DND-41 (cell line): ENCODE measurements at regions not wholly inside any gene's neighbourhood (a gene's known extent, or its start where the extent isn't known, plus 50 kb on each side); places are given as distances from the start of the nearest gene placed in this dataset.
"Not testable (repeated sequence)": the region's sequence is repeated elsewhere in the genome, so short reads cannot be mapped to it uniquely, and the experiment has no call there.

ENCODE experiments used
- ATAC-seq: fragments of 200-7000 bp; cut with Tn5 transposase; 3 replicates; pipeline ENCODE4 v1.9.1; 2021; ENCODE audit warnings: low read depth; ENCODE audit not compliant: insufficient read depth
- DNase-seq: peaks from one replicate; pipeline ENCODE4 v3.0.0-alpha.2; 2020
- H2AFZ ChIP-seq: 2 replicates; pipeline ENCODE4 v1.6.0; 2012; ENCODE audit warnings: low read depth, low read length
- H3K27ac ChIP-seq: 2 replicates; pipeline ENCODE4 v1.5.1; 2012; ENCODE audit warnings: low read length, inconsistent platforms
- H3K27me3 ChIP-seq: fragments of 200-600 bp; sonication (generic); 2 replicates; pipeline ENCODE4 v1.6.0; 2012; ENCODE audit warnings: low read length, mild to moderate bottlenecking, inconsistent platforms; ENCODE audit not compliant: insufficient read depth, poor library complexity
- H3K36me3 ChIP-seq: 2 replicates; pipeline ENCODE4 v1.5.1; 2012; ENCODE audit warnings: low read length, inconsistent platforms; ENCODE audit not compliant: insufficient read depth
- H3K4me1 ChIP-seq: 2 replicates; pipeline ENCODE4 v1.5.1; 2012; ENCODE audit warnings: mild to moderate bottlenecking, low read length; ENCODE audit not compliant: insufficient read depth
- H3K4me2 ChIP-seq: 2 replicates; pipeline ENCODE4 v1.6.0; 2012; ENCODE audit warnings: mild to moderate bottlenecking, moderate library complexity, low read length, inconsistent platforms; ENCODE audit not compliant: insufficient read depth
- H3K4me3 ChIP-seq, 2 experiments: fragments of 200-600 bp in 1 of 2; shearing (Covaris generic) in 1 of 2; 2 replicates each; pipeline ENCODE4 v1.5.1; 2012 to 2016; ENCODE audit warnings: inconsistent platforms in 2 of 2, low read length in 2 of 2, mild to moderate bottlenecking in 2 of 2, low read depth in 1 of 2, moderate library complexity in 1 of 2
- H3K79me2 ChIP-seq: 2 replicates; pipeline ENCODE4 v1.6.0; 2012; ENCODE audit warnings: low read length, inconsistent platforms; ENCODE audit not compliant: insufficient read depth
- H3K9ac ChIP-seq: 2 replicates; pipeline ENCODE4 v1.6.0; 2012; ENCODE audit warnings: low read depth, mild to moderate bottlenecking, inconsistent platforms, low read length, moderate library complexity
- H3K9me3 ChIP-seq: 2 replicates; pipeline ENCODE4 v1.5.1; 2012; ENCODE audit warnings: low read length, moderate library complexity, mild to moderate bottlenecking, inconsistent platforms; ENCODE audit not compliant: insufficient read depth, severe bottlenecking
- H4K20me1 ChIP-seq: 2 replicates; pipeline ENCODE4 v1.6.0; 2012; ENCODE audit warnings: low read length; ENCODE audit not compliant: insufficient read depth
- CTCF ChIP-seq: IDR thresholded peaks from 2 replicates; pipeline ENCODE4 v1.5.1; 2012; ENCODE audit warnings: borderline replicate concordance, low read length, moderate library complexity, mild to moderate bottlenecking; ENCODE audit not compliant: poor library complexity, severe bottlenecking; ENCODE audit errors: extremely low read depth
- EZH2 ChIP-seq: IDR thresholded peaks from 3 replicates; pipeline ENCODE4 v1.6.1; 2012; ENCODE audit warnings: borderline replicate concordance, low read depth, mild to moderate bottlenecking, moderate library complexity, low read length, inconsistent platforms; ENCODE audit not compliant: severe bottlenecking

GRCh38 chr16:54991525-54991924, 60.9 kb downstream of the IRX5 start:
- ATAC-seq, result no peak

DNA sequence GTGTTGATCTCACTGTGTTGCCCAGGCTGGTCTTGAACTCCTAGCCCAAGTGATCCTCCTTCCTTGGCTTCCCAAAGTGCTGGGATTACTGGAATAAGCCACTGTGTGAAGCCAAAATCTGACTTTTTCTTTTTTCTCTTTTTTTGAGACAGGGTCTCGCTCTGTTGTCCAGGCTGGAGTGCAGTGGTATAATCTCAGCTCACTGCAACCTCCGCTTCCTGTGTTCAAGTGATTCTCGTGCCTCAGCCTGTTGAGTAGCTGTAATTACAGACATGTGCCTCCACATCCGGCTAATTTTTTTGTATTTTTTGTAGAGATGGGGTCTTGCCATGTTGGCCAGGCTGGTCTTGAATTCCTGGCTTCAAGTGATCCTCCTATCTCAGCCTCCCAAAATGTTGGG, 61.3 kb downstream of the IRX5 start:
- not testable (repeated sequence) for H4K20me1 ChIP-seq

More at GRCh38 chr16:54991525-54991924, 60.9 kb downstream of the IRX5 start:
- DNase-seq, result no peak
- peaks cover 2% of the 10 kb centered on the region for H3K27me3 ChIP-seq
- no peaks in the 10 kb centered on the region for H4K20me1 ChIP-seq
- H3K79me2 ChIP-seq, result no peaks in the 10 kb centered on the region
- no peaks in the 10 kb centered on the region for H3K9me3 ChIP-seq
- no peak for TF ChIP-seq EZH2
- no peak for TF ChIP-seq CTCF
- H3K4me3 ChIP-seq, result no peak overlapping the region
- H3K4me2 ChIP-seq, result no peak overlapping the region
- no peak overlapping the region for H3K27ac ChIP-seq
- no peaks in the 10 kb centered on the region for H3K36me3 ChIP-seq
- no peak overlapping the region for H3K9ac ChIP-seq
- H2AFZ ChIP-seq, result no peak overlapping the region
- H3K4me1 ChIP-seq, result no peaks in the 10 kb centered on the region

GRCh38 chr16:54993106-54993895, 62.6 kb downstream of the IRX5 start:
- H3K27me3 ChIP-seq, result peaks cover 2% of the 10 kb centered on the region
- ATAC-seq (no peak), DNase-seq (no peak)
- H3K36me3 ChIP-seq, result no peaks in the 10 kb centered on the region
- no peak overlapping the region for H3K27ac ChIP-seq
- no peak for TF ChIP-seq CTCF
- no peak for TF ChIP-seq EZH2
- no peak overlapping the region for H2AFZ ChIP-seq
- no peaks in the 10 kb centered on the region for H3K9me3 ChIP-seq
- no peak overlapping the region for H3K4me3 ChIP-seq
- no peaks in the 10 kb centered on the region for H3K4me1 ChIP-seq
- no peaks in the 10 kb centered on the region for H4K20me1 ChIP-seq
- no peaks in the 10 kb centered on the region for H3K79me2 ChIP-seq
- H3K4me2 ChIP-seq, result no peak overlapping the region
- H3K9ac ChIP-seq, result no peak overlapping the region

More for the DNA sequence above, 61.3 kb downstream of the IRX5 start:
- not testable (repeated sequence) for H3K4me1 ChIP-seq, H3K79me2 ChIP-seq, ATAC-seq, DNase-seq, H3K36me3 ChIP-seq, H3K27me3 ChIP-seq, H2AFZ ChIP-seq, H3K4me2 ChIP-seq, H3K4me3 ChIP-seq, H3K9ac ChIP-seq, H3K9me3 ChIP-seq, H3K27ac ChIP-seq

- ATAC-seq, result no peak
- H3K9me3 ChIP-seq, result no peaks in the 10 kb centered on the region
- H4K20me1 ChIP-seq, result no peaks in the 10 kb centered on the region
- no peak overlapping the region for H3K9ac ChIP-seq
- H3K4me3 ChIP-seq, result no peak overlapping the region
- H3K4me1 ChIP-seq, result no peaks in the 10 kb centered on the region
- TF ChIP-seq CTCF (no peak), EZH2 (no peak)
- H3K36me3 ChIP-seq, result no peaks in the 10 kb centered on the region
- no peak for DNase-seq
- no peak overlapping the region for H2AFZ ChIP-seq
- H3K27me3 ChIP-seq, result peaks cover 2% of the 10 kb centered on the region
- H3K79me2 ChIP-seq, result no peaks in the 10 kb centered on the region
- no peak overlapping the region for H3K27ac ChIP-seq
- H3K4me2 ChIP-seq, result no peak overlapping the region
Measured at GRCh38 chr16:54996186-54996585, 65.5 kb downstream of the IRX5 start.
